DMS79 (cell line): ENCODE measurements at regions not wholly inside any gene's neighbourhood (a gene's known extent, or its start where the extent isn't known, plus 50 kb on each side); places are given as distances from the start of the nearest gene placed in this dataset.
"Not testable (repeated sequence)": the region's sequence is repeated elsewhere in the genome, so short reads cannot be mapped to it uniquely, and the experiment has no call there.

Experiments
- DNase-seq: peaks from one replicate; lab custom pipeline; 2025; lab: John Stamatoyannopoulos, UW

DNA sequence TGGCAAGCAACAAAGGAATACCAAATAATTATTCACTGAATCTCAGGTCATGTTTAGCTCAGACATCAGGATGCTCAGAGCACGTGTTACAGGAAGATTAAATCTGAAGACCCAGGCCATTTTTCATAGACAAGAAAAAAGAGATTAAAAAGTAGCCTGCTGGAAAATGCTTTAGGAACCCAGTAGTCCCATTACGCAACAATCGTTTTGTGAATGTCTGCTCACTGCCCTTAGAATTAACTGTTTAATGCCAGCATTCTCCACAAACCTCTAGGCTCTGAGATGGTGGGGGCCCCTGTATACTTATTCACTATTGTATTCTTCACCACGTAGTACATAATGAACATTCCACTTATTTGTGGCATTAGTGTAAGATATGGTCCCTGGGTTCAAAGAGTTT is 154.6 kb upstream of the NYAP2 start:
- DNase-seq, result no peak

DNA sequence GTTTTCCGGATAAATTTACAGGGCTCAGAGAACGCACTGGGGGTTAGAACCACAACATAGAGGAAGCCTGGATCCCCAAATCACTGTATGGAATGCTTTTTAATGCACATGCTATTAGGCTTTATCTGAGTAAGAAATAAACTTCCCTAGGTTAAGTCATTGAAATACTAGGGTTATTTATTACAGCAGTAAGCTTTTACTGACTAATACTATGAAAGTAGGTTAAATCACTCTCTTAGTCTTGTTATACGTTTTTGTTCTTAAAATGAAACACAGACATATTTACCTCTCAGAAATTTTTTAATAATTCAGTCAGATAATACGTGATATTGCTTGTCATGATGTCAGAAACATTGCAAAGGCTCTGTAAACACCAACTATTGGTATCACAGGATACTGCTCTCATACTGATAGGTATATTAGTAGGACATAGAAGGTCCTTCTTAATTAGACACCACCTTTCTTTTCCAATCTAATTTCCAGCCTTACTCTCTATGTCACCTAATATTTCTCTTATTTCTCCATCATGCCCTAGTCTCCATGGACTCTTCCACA is 162.7 kb upstream of the NYAP2 start:
- DNase-seq, result no peak

GRCh38 chr2:225233234-225233633 is 166.3 kb upstream of the NYAP2 start:
- DNase-seq, result no peak

DNA sequence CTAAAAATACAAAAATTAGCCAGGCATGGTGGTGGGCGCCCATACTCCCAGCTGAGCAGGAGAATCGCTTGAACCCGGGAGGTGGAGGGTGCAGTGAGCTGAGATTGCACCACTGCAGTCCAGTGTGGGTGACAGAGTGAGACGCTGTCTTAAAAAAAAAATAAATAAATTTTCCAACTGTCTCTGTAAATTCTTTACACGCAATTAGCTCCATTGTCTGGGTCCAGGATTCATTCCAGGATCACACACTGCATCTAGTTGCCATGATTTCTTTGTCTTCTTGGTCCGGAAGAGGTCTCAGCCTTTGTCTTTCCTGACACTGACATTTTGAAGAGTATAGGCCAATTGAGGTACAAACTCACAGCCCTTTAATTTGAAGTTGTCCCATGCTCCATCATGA is 167.6 kb upstream of the NYAP2 start:
- no peak for DNase-seq

GRCh38 chr2:225229346-225229745 is 170.2 kb upstream of the NYAP2 start:
- DNase-seq, result not testable (repeated sequence)

DNA sequence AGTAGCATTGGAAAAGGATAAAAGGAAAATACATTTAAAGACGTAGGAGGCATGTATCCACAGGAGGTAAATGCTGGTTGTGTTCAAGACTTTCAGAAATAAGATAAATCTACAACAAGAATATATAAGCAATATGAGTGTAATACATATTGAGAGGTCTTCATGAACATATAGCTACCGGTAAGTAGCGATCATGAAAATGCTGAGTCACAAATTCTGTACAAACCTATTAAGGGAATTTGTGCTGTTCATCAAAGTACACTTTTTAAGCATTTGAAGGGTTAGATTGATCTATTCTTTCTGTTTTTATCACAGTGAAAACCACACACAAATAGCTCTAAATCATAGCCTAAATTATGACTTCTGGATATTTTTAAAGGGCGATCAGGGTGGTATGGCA is 173.1 kb upstream of the NYAP2 start:
- DNase-seq, result no peak

GRCh38 chr2:225223301-225223700 is 176.2 kb upstream of the NYAP2 start:
- no peak for DNase-seq

- DNase-seq, result no peak
Observed at GRCh38 chr2:225207471-225207870, 165.2 kb upstream of the DOCK10 start.

- DNase-seq, result no peak
Observed at GRCh38 chr2:225207043-225207442, 164.8 kb upstream of the DOCK10 start.

- DNase-seq, result no peak
Observed at GRCh38 chr2:225196579-225196978, 154.3 kb upstream of the DOCK10 start.

DNA sequence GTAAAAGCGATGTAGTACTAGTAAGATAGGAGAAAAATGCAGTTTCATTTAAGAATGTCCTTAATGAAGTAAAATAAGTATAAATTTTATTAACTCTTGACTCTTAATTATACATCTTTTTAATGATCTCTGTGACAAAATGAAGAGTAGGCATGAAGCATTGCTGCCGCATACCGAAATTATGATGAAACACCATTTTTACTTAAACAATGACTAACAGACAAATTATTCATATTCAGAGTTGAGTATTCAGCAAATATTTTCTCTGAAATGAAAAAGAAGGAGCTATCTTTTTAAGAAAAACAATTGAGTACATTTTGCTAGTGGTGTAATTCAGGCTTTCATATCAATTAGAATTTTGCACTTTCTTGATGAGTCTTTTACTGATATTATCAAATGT is 150.6 kb upstream of the DOCK10 start:
- no peak for DNase-seq

GRCh38 chr2:225190987-225191386 is 148.7 kb upstream of the DOCK10 start:
- DNase-seq, result no peak

- no peak for DNase-seq
Observed at GRCh38 chr2:225184948-225185347, 142.7 kb upstream of the DOCK10 start.

DNA sequence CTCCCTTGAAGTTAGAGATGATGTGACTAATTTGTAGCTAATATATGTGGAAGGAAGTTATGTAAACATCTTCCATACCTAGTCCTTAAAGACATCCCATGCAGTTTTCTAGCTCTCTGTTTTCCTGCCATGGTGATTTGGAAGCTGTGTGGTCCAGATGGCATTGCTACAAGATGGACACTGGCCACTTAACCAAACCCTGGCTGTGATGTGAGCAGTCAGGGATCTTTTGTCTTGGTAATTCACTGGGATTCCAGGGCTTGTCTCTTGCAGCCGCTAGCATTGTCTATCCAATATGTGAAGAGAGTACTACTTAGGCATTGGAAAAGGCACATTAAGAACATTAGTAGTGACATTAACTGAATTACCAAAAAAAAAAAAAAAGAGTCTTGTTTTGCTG is 139.9 kb upstream of the DOCK10 start:
- DNase-seq, result no peak

- no peak for DNase-seq
Observed at GRCh38 chr2:225177098-225177497, 134.8 kb upstream of the DOCK10 start.

GRCh38 chr2:225173909-225174308 is 131.6 kb upstream of the DOCK10 start:
- DNase-seq, result no peak

GRCh38 chr2:225171350-225171749 is 129.1 kb upstream of the DOCK10 start:
- DNase-seq, result no peak

GRCh38 chr2:225170162-225170561 is 127.9 kb upstream of the DOCK10 start:
- no peak for DNase-seq

DNA sequence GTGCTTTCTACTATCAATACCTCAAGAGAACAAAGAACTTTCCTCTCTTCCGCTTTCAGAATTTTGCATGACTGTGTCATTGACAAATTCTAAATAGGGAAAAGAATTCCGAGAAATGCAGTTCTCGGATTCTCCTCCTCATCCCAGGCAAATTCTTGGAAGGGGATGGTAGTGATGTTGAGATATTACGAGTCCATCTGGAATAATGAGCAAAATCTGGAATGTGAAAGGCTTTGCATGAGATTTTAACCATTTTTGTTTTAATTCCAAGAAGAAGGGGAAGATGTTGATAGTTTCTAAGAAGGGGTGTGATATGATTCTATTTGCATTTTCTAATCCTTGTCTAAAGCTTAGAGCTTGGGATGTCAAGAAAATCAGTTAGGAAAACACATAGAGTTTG is 127.1 kb upstream of the DOCK10 start:
- DNase-seq, result no peak

- no peak for DNase-seq
Observed at GRCh38 chr2:225165052-225165451, 122.8 kb upstream of the DOCK10 start.

GRCh38 chr2:225164401-225165050 is 122.3 kb upstream of the DOCK10 start:
- no peak for DNase-seq

DNA sequence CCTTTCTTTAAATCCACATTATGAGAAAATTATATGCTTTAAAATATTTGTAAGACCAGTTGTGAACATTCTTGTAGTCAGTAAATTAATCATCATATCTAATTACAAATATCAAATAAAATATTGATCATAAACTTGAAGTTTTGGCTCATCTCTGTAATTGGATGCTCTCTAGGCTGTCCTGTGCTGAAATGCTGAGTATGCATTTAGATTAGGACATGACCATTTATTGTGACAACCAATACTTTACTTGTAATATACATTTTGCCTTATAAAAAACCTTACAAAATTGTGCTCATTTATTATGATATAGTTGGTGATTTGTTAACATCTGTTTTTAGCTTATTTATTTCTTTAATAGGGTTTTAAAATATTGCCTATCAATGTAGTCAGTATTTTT is 116.1 kb upstream of the DOCK10 start:
- no peak for DNase-seq

GRCh38 chr2:225156853-225157451 is 114.7 kb upstream of the DOCK10 start:
- no peak for DNase-seq

DNA sequence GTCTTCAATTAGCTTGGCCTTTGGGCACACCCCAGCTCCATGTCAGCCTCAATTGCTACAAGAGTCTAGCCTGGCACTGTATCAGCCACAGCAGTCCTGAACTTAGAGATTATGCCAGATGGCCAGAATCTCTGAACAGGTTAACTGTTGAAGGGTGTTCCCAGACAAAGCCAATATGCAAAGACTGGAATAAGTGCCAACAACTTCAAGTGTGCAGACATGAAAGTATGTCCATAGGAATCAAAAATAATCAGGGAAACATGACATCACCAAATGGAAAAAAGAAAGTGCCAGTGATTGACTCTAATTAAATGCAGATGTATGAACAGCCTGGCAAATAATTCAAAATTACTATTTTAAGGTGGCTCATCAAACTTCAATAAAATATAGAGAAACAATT is 98.5 kb upstream of the DOCK10 start:
- no peak for DNase-seq
